Thoracic aorta (tissue), 2 donors: ENCODE measurements at regions not wholly inside any gene's neighbourhood (a gene's known extent, or its start where the extent isn't known, plus 50 kb on each side); places are given as distances from the start of the nearest gene placed in this dataset.

ENCODE experiments used
- ATAC-seq: fragments of 150-250 bp; one replicate; pipeline ENCODE4 v1.8.0; 2017; ENCODE audit warnings: low read depth; ENCODE audit not compliant: insufficient number of reproducible peaks, low FRiP score
- DNase-seq: peaks from one replicate; pipeline ENCODE4 v3.0.0-alpha.2; 2020; ENCODE audit warnings: low spot score
- H3K27ac ChIP-seq, 2 donors: fragments of 200-600 bp; sonication (generic); 1 replicate in 1 of 2; 2 replicates in 1 of 2; pipeline ENCODE4 v1.5.1; 2016; ENCODE audit warnings: mild to moderate bottlenecking in 2 of 2, moderate library complexity in 2 of 2
- H3K27me3 ChIP-seq: fragments of 200-600 bp; sonication (generic); replicated peaks from 2 replicates; pipeline ENCODE4 v1.6.0; 2016; ENCODE audit warnings: mild to moderate bottlenecking; ENCODE audit not compliant: insufficient read depth
- H3K36me3 ChIP-seq: fragments of 200-600 bp; sonication (generic); one replicate; pipeline ENCODE4 v1.5.1; 2016
- H3K4me1 ChIP-seq, 2 donors: fragments of 200-600 bp; sonication (generic); 1 replicate in 1 of 2; 2 replicates in 1 of 2; pipeline versions ENCODE4 v1.5.1 to v1.6.0; 2016; ENCODE audit warnings: low read depth in 2 of 2, mild to moderate bottlenecking in 1 of 2; ENCODE audit not compliant: control insufficient read depth in 1 of 2
- H3K4me3 ChIP-seq: fragments of 200-600 bp; sonication (generic); 2 replicates; pipeline ENCODE4 v1.5.1; 2016; ENCODE audit warnings: mild to moderate bottlenecking
- H3K9me3 ChIP-seq: fragments of 200-600 bp; sonication (generic); 2 replicates; pipeline ENCODE4 v1.5.1; 2016
- CTCF ChIP-seq: fragments of 200-600 bp; sonication (generic); IDR thresholded peaks from one replicate; pipeline ENCODE4 v1.5.1; 2019; ENCODE audit warnings: antibody characterized with exemption

- Histone ChIP-seq H3K36me3 (no peaks in the 10 kb centered on the region), H3K27me3 (no peaks in the 10 kb centered on the region), H3K27ac (no peak overlapping the region), H3K4me1 (no peaks in the 10 kb centered on the region), H3K4me3 (no peak overlapping the region), H3K9me3 (no peaks in the 10 kb centered on the region)
- DNase-seq (no peak), ATAC-seq (no peak)
- TF ChIP-seq CTCF, result no peak
Measured at GRCh38 chr3:154548341-154548740, 118.4 kb upstream of the GPR149 start.

GRCh38 chr3:154542837-154543236 is 112.8 kb upstream of the GPR149 start:
- no peaks in the 10 kb centered on the region for H3K4me1 ChIP-seq
- no peaks in the 10 kb centered on the region for H3K27me3 ChIP-seq
- DNase-seq, result no peak
- TF ChIP-seq CTCF, result no peak
- H3K4me3 ChIP-seq, result no peak overlapping the region
- H3K36me3 ChIP-seq, result no peaks in the 10 kb centered on the region
- no peaks in the 10 kb centered on the region for H3K9me3 ChIP-seq
- H3K27ac ChIP-seq, result no peak overlapping the region
- ATAC-seq, result no peak

GRCh38 chr3:154540950-154541604 is 111.1 kb upstream of the GPR149 start:
- DNase-seq (no peak), ATAC-seq (no peak)
- Histone ChIP-seq H3K4me3 (no peak overlapping the region), H3K9me3 (no peaks in the 10 kb centered on the region), H3K27ac (no peak overlapping the region), H3K27me3 (no peaks in the 10 kb centered on the region), H3K4me1 (no peaks in the 10 kb centered on the region), H3K36me3 (no peaks in the 10 kb centered on the region)
- no peak for TF ChIP-seq CTCF

- Histone ChIP-seq H3K36me3 (no peaks in the 10 kb centered on the region), H3K4me3 (no peak overlapping the region), H3K27me3 (no peaks in the 10 kb centered on the region), H3K27ac (no peak overlapping the region), H3K4me1 (no peaks in the 10 kb centered on the region), H3K9me3 (no peaks in the 10 kb centered on the region)
- DNase-seq (no peak), ATAC-seq (no peak)
- no peak for TF ChIP-seq CTCF
Measured at GRCh38 chr3:154538566-154539360, 108.8 kb upstream of the GPR149 start.

GRCh38 chr3:154536751-154537150 is 106.8 kb upstream of the GPR149 start:
- Histone ChIP-seq H3K27ac (no peak overlapping the region), H3K4me1 (no peaks in the 10 kb centered on the region), H3K4me3 (no peak overlapping the region), H3K36me3 (no peaks in the 10 kb centered on the region), H3K9me3 (no peaks in the 10 kb centered on the region), H3K27me3 (no peaks in the 10 kb centered on the region)
- DNase-seq (no peak), ATAC-seq (no peak)
- TF ChIP-seq CTCF, result no peak
